Large intestine (tissue), 3 donors: ENCODE measurements at regions not wholly inside any gene's neighbourhood (a gene's known extent, or its start where the extent isn't known, plus 50 kb on each side); places are given as distances from the start of the nearest gene placed in this dataset.

Source experiments
- DNase-seq, 2 donors: peaks; one replicate each; pipeline versions ENCODE4 v3.0.0 to v3.0.0-alpha.2; 2013
- H3K27ac ChIP-seq: one replicate; pipeline ENCODE4 v1.5.1; 2013; ENCODE audit warnings: low read length
- H3K27me3 ChIP-seq: 2 replicates; pipeline ENCODE4 v1.6.1; 2013; ENCODE audit warnings: low read length; ENCODE audit not compliant: control insufficient read depth, insufficient read depth
- H3K36me3 ChIP-seq: 2 replicates; pipeline ENCODE4 v1.6.1; 2013; ENCODE audit warnings: low read length; ENCODE audit not compliant: control insufficient read depth, insufficient read depth
- H3K4me1 ChIP-seq: one replicate; pipeline ENCODE4 v1.6.1; 2013; ENCODE audit warnings: low read length; ENCODE audit not compliant: control insufficient read depth, insufficient read depth
- H3K4me3 ChIP-seq: one replicate; pipeline ENCODE4 v1.5.1; 2013; ENCODE audit warnings: low read length
- H3K9me3 ChIP-seq: one replicate; pipeline ENCODE4 v1.6.1; 2013; ENCODE audit warnings: mild to moderate bottlenecking, low read depth, low read length, moderate library complexity; ENCODE audit not compliant: control insufficient read depth
- WGBS: methylation state at CpG from one replicate; pipeline ENCODE4 v1.1.5; 2013; ENCODE audit warnings: low lambda C conversion rate; ENCODE audit not compliant: insufficient coverage; 5-methylcytosine and 5-hydroxymethylcytosine counted together

GRCh38 chr5:88548136-88548805, 279.6 kb upstream of the TMEM161B start:
- WGBS: 90% methylated on average over 2 of the region's 4 CpGs
- H3K4me1 ChIP-seq: no peaks in the 10 kb centered on the region
- no peak overlapping the region for H3K27ac ChIP-seq
- no peaks in the 10 kb centered on the region for H3K9me3 ChIP-seq
- H3K27me3 ChIP-seq: peaks cover 2% of the 10 kb centered on the region
- H3K4me3 ChIP-seq: no peak overlapping the region
- DNase-seq: no peak
- no peaks in the 10 kb centered on the region for H3K36me3 ChIP-seq

- Histone ChIP-seq H3K27me3 (peaks cover 2% of the 10 kb centered on the region), H3K4me1 (no peaks in the 10 kb centered on the region), H3K36me3 (no peaks in the 10 kb centered on the region), H3K9me3 (no peaks in the 10 kb centered on the region), H3K27ac (no peak overlapping the region), H3K4me3 (no peak overlapping the region)
- no peak for DNase-seq
Measured at GRCh38 chr5:88545338-88545737, 276.7 kb upstream of the TMEM161B start.

- Histone ChIP-seq H3K36me3 (no peaks in the 10 kb centered on the region), H3K27ac (no peak overlapping the region), H3K4me1 (no peaks in the 10 kb centered on the region), H3K9me3 (no peaks in the 10 kb centered on the region), H3K27me3 (peaks cover 2% of the 10 kb centered on the region), H3K4me3 (no peak overlapping the region)
- no peak for DNase-seq
- no CpG with 5 or more reads among the region's 3 CpGs for WGBS
Measured at GRCh38 chr5:88544671-88545070, 276.0 kb upstream of the TMEM161B start.

- Histone ChIP-seq H3K9me3 (no peaks in the 10 kb centered on the region), H3K4me3 (no peak overlapping the region), H3K27me3 (peaks cover 2% of the 10 kb centered on the region), H3K36me3 (no peaks in the 10 kb centered on the region), H3K4me1 (no peaks in the 10 kb centered on the region), H3K27ac (no peak overlapping the region)
- DNase-seq: no peak
- 80% methylated on average over 2 of the region's 6 CpGs for WGBS
Measured at GRCh38 chr5:88544136-88544645, 275.5 kb upstream of the TMEM161B start.

- Histone ChIP-seq H3K4me3 (no peak overlapping the region), H3K9me3 (no peaks in the 10 kb centered on the region), H3K4me1 (no peaks in the 10 kb centered on the region), H3K36me3 (no peaks in the 10 kb centered on the region), H3K27me3 (peaks cover 2% of the 10 kb centered on the region), H3K27ac (no peak overlapping the region)
- DNase-seq: no peak
Measured at GRCh38 chr5:88542786-88543185, 274.1 kb upstream of the TMEM161B start.

- Histone ChIP-seq H3K4me1 (no peaks in the 10 kb centered on the region), H3K36me3 (no peaks in the 10 kb centered on the region), H3K9me3 (no peaks in the 10 kb centered on the region), H3K27me3 (peaks cover 2% of the 10 kb centered on the region), H3K27ac (no peak overlapping the region), H3K4me3 (no peak overlapping the region)
- no peak for DNase-seq
- WGBS: 75% methylated on average over 3 of the region's 6 CpGs
Measured at GRCh38 chr5:88540471-88541115, 271.9 kb upstream of the TMEM161B start.

GRCh38 chr5:88539693-88540365, 271.2 kb upstream of the TMEM161B start:
- no peak for DNase-seq
- Histone ChIP-seq H3K4me3 (no peak overlapping the region), H3K27me3 (peaks cover 2% of the 10 kb centered on the region), H3K9me3 (no peaks in the 10 kb centered on the region), H3K36me3 (no peaks in the 10 kb centered on the region), H3K4me1 (no peaks in the 10 kb centered on the region), H3K27ac (no peak overlapping the region)
- WGBS: 83% methylated on average over 1 of the region's 14 CpGs

GRCh38 chr5:88539026-88539425, 270.4 kb upstream of the TMEM161B start:
- no peaks in the 10 kb centered on the region for H3K4me1 ChIP-seq
- 85% methylated on average over 2 of the region's 4 CpGs for WGBS
- DNase-seq: no peak
- no peak overlapping the region for H3K27ac ChIP-seq
- H3K9me3 ChIP-seq: no peaks in the 10 kb centered on the region
- no peak overlapping the region for H3K4me3 ChIP-seq
- no peaks in the 10 kb centered on the region for H3K36me3 ChIP-seq
- H3K27me3 ChIP-seq: no peaks in the 10 kb centered on the region

- WGBS: 66% methylated on average over 3 of the region's 3 CpGs
Measured at GRCh38 chr5:88536146-88536545, 267.5 kb upstream of the TMEM161B start.

GRCh38 chr5:88524941-88525340, 256.3 kb upstream of the TMEM161B start:
- DNase-seq: no peak
- no CpG with 5 or more reads among the region's 3 CpGs for WGBS
- no peaks in the 10 kb centered on the region for H3K36me3 ChIP-seq

More at GRCh38 chr5:88536146-88536545, 267.5 kb upstream of the TMEM161B start:
- Histone ChIP-seq H3K4me3 (no peak overlapping the region), H3K36me3 (no peaks in the 10 kb centered on the region), H3K4me1 (no peaks in the 10 kb centered on the region), H3K9me3 (no peaks in the 10 kb centered on the region), H3K27me3 (no peaks in the 10 kb centered on the region), H3K27ac (no peak overlapping the region)
- DNase-seq: no peak

More at GRCh38 chr5:88524941-88525340, 256.3 kb upstream of the TMEM161B start:
- H3K9me3 ChIP-seq: no peaks in the 10 kb centered on the region
- H3K27me3 ChIP-seq: no peaks in the 10 kb centered on the region
- no peaks in the 10 kb centered on the region for H3K4me1 ChIP-seq
- H3K4me3 ChIP-seq: no peak overlapping the region
- no peak overlapping the region for H3K27ac ChIP-seq
